GM21381 (cell line): ENCODE measurements at regions not wholly inside any gene's neighbourhood (a gene's known extent, or its start where the extent isn't known, plus 50 kb on each side); places are given as distances from the start of the nearest gene placed in this dataset.
"Not testable (repeated sequence)": the region's sequence is repeated elsewhere in the genome, so short reads cannot be mapped to it uniquely, and the experiment has no call there.

Experiments
- ATAC-seq: cut with Tn5 transposase; IDR thresholded peaks from one replicate; pipeline ENCODE4 v1.9.1; 2021; ENCODE audit warnings: mild to moderate bottlenecking, moderate library complexity; ENCODE audit not compliant: unreplicated experiment

GRCh38 chr2:4803396-4803795 is 888.8 kb upstream of the SOX11 start:
- ATAC-seq, result no peak

GRCh38 chr2:4814137-4814536 is 878.0 kb upstream of the SOX11 start:
- not testable (repeated sequence) for ATAC-seq

GRCh38 chr2:4827836-4828235 is 864.3 kb upstream of the SOX11 start:
- ATAC-seq, result no peak

GRCh38 chr2:4828682-4829374 is 863.4 kb upstream of the SOX11 start:
- ATAC-seq, result no peak

GRCh38 chr2:4831751-4832150 is 860.4 kb upstream of the SOX11 start:
- ATAC-seq, result no peak

GRCh38 chr2:4832642-4833041 is 859.5 kb upstream of the SOX11 start:
- no peak for ATAC-seq

GRCh38 chr2:4838626-4839025 is 853.6 kb upstream of the SOX11 start:
- no peak for ATAC-seq

- ATAC-seq, result no peak
Measured at GRCh38 chr2:4840791-4841190, 851.4 kb upstream of the SOX11 start.

GRCh38 chr2:4844881-4845280 is 847.3 kb upstream of the SOX11 start:
- no peak for ATAC-seq

GRCh38 chr2:4862031-4862430 is 830.2 kb upstream of the SOX11 start:
- no peak for ATAC-seq

- ATAC-seq, result no peak
Measured at GRCh38 chr2:4866198-4866597, 826.0 kb upstream of the SOX11 start.

- no peak for ATAC-seq
Measured at GRCh38 chr2:4868466-4868865, 823.7 kb upstream of the SOX11 start.

- no peak for ATAC-seq
Measured at GRCh38 chr2:4869154-4869553, 823.0 kb upstream of the SOX11 start.

GRCh38 chr2:4873364-4873763 is 818.8 kb upstream of the SOX11 start:
- ATAC-seq, result no peak

- no peak for ATAC-seq
Measured at GRCh38 chr2:4873876-4874593, 818.1 kb upstream of the SOX11 start.

- no peak for ATAC-seq
Measured at GRCh38 chr2:4882421-4882820, 809.8 kb upstream of the SOX11 start.

- ATAC-seq, result no peak
Measured at GRCh38 chr2:4882941-4883340, 809.2 kb upstream of the SOX11 start.

- no peak for ATAC-seq
Measured at GRCh38 chr2:4883375-4883774, 808.8 kb upstream of the SOX11 start.

- ATAC-seq, result no peak
Measured at GRCh38 chr2:4884117-4884571, 808.0 kb upstream of the SOX11 start.

GRCh38 chr2:4891394-4891793 is 800.8 kb upstream of the SOX11 start:
- no peak for ATAC-seq

GRCh38 chr2:4895371-4895770 is 796.8 kb upstream of the SOX11 start:
- no peak for ATAC-seq

- ATAC-seq, result no peak
Measured at GRCh38 chr2:4898706-4899105, 793.5 kb upstream of the SOX11 start.

GRCh38 chr2:4900242-4900641 is 791.9 kb upstream of the SOX11 start:
- ATAC-seq, result no peak
